Amniotic stem cell (primary cell): ENCODE measurements at regions not wholly inside any gene's neighbourhood (a gene's known extent, or its start where the extent isn't known, plus 50 kb on each side); places are given as distances from the start of the nearest gene placed in this dataset.

Experiments
- DNase-seq: peaks from one replicate; lab custom pipeline; 2025; lab: John Stamatoyannopoulos, UW

DNA sequence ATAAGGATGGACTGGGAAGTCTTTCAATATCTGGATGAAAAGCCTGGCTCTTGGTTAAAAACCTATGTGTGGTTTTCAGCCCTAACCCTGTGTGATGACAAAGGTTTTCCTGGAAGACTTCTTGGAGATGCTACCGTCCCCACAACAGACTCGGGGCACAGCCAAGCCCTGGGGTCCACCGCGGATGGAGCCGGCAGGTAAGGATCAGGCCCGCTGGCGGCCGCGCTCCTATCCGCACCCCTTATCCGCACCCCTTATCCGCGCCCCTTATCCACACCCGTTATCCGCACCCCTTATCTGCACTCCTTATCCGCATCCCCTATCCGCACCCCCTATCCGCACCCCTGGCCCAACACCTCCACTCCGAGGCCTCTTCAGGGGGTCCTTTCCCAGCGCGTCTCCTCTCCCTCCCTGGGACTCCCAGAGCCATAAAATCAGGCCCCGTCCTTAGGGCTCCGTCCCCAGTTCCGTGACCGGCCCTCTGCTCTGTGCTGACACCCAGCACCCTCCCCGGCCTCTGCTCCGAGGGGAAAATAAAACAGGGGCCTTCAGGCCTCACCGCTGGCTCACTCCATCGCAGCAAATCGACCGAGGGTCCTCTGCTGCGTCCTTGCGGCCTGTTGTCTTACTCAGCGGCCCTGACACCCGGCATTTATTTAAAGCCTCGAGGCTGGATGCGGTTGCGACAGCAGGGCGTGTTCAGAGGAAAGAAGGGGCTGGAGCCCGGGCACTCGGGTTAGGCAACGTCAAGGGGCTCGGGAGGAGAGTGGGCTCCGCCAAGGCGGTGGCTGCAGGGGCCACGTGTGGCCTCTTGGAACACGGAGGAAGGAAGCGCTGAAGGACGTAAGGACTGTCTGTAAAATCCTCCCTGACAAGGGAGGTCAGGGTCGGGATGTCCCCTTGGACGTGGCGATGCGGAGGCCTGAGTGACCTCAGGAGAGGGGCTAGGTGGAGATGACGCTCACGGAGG is 215.1 kb upstream of the ADARB2 start:
- DNase-seq = no peak

DNA sequence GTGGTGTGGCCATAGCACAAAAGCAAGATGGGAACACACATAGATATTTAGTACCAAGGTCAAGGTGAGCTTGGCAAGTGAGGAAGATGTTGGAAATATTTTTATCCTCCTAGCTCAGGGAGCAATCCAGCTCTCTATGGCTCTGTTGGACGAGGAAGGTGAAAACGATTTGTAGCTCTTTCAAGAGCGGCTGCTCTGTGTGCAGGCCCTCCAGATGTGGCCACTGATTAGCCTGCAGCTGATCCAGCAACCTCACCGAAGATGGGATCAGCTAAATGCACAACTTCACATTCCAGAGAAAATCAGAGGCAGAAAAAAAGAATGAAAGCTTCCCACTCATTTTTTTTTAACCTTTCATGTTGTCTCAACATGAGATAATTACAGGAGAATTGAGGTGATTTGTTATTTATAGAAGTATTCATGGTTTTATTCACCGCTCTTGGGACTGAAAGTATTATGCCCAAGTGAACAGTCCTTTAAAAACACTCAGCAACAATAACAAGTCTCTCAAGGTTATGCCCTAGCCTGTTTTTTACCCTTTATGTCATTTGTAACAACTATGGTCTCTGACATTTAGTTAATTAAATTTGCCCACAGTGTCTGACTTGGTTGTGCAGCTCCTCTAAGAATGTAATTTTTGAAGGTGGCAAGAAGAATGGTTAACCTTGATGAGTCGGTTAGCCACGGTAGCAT is 213.6 kb upstream of the ADARB2 start:
- no peak for DNase-seq

DNA sequence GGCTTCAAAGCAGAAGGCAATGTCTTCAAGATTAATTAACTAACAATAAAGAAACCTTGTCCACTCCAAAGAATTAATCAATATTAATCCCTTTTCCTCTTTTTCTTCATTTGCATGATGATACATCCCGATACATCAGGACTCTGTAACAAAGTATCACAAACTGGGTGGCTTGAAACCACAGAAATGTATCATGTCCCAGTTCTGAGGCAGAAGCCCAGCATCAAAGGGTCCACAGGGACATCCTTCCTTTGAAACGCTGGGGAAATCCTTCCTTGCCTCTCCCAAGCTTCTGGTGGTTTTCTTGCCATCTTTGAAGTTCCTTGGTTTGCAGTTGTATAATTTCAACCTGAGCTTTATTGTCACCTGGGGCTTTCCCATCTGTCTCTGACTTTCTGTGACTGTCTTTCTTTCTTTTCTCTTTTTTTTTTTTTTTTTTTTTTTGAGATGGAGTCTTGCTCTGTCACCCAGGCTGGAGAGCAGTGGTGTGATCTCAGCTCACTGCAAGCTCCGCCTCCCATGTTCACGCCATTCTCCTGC is 210.2 kb upstream of the ADARB2 start:
- no peak for DNase-seq

DNA sequence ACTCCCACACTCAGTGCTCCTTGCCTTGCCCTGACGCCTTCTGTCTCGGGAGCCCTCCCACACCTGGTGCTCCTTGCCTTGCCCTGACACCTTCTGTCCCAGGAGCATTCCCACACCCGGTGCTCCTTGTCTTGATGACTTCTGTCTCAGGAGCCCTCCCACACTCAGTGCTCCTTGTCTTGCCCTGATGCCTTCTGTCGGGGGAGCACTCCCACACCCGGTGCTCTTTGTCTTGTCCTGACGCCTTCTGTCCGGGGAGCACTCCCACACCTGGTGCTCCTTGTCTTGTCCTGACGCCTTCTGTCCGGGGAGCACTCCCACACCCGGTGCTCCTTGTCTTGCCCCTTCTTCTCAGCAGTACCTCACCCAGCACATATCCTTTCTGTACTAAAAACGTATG is 207.2 kb upstream of the ADARB2 start:
- no peak for DNase-seq

DNA sequence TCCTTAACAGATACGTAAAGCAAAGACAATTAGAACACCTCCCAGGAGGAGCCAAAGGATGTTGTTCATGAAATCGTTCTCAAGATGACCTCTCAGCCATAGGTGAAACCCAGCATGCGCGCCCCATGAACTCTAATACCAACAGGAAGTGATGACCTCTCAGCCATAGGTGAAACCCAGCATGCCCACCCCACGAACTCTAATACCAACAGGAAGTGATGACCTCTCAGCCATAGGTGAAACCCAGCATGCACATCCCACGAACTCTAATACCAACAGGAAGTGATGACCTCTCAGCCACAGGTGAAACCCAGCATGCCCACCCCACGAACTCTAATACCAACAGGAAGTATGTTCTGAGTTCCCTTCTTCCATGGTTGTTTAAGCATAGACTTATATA is 205.2 kb upstream of the ADARB2 start:
- no peak for DNase-seq

DNA sequence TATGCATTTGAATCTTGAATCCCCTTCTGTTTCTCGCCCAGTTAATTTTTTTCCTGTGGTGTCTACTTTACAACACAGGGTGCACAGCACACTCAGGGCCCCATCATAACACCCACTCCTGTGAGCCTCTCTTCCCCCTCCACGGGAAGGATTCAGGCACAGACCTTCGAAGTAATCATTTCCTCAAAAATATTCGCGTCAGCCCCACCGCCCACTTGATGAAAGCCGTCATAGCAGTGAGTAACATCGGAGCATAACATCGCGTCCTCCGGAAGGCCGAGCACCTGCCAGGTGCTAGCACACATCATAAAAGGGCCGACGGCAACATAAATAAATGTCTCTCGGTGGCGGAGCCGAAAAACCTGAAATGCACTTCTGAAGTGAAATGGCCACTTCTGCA is 201.7 kb upstream of the ADARB2 start:
- DNase-seq = no peak

DNA sequence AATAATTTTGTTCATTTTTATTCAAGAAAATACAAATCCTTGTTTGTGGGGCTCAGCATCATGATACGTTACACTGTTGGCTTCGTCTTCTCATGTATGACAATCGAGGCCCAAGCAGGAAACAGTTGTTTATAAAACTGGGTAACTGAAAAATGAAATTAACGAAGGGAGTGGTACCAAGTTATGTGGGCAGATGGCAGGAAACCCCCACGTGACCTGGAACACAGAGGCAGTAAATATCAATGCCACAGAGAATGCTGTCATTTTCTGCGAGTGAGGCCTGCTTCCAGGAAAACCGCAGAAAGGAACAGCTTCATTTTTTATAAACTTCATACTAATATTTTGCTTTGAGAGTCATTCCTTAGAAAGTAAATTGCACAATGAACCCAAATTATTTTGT is 201.0 kb upstream of the ADARB2 start:
- DNase-seq = no peak

DNA sequence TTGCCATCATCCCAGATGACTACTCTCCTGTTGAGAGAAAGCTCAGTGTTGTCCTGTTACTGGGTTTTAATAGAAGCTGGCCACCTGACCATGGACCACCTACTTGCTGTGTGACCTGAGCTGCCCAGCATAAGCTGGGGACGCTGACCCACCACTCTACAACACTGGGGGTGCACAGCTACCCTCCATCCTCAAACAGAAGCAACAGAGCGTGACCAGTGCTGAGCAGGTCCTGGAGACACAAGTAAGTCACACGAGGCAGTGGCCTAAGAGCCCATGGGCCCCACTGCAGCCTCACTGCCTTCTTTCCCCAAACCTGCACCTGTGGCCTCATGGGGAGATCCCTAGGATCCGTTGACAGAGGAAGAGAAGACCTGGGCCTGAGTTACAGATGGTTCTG is 198.6 kb upstream of the ADARB2 start:
- no peak for DNase-seq

DNA sequence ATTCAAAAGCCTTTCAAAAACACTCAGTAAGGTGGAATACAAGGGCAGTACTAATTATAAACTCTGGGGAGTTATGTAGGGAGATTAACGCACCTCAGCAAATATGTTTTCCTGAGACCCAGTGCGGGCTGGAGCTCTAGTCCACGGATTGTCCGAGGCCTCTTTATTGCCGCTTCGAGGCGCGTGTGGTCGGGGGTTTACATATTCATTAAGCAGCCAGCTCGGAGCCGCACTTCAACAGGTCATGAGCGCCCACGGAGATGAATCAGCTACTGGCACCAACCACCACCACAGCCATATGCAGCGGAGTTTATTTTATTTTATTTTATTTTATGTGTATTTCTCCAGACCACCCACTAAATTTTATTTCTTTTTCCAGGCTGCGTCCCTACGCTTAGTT is 195.9 kb upstream of the ADARB2 start:
- no peak for DNase-seq

DNA sequence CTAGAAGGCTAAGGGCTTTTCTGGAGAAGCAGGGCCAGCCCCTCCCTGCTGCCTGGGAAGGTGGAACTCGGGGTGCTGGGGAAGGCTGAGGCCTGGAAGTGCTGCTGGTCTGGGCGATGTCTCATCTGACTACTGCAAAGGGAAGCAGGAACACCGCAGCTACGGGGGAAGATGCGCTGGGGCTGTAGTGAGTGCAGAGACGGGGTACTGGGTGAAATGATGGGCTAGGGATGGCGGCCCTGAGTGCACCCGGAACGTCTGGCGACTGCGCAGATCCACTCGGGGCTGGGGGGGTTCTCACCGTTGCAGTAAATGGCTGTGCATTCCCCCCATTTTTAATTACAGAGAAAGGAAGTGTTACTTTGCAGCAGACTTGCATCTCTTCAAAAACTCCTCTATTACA is 195.4 kb upstream of the ADARB2 start:
- no peak for DNase-seq

DNA sequence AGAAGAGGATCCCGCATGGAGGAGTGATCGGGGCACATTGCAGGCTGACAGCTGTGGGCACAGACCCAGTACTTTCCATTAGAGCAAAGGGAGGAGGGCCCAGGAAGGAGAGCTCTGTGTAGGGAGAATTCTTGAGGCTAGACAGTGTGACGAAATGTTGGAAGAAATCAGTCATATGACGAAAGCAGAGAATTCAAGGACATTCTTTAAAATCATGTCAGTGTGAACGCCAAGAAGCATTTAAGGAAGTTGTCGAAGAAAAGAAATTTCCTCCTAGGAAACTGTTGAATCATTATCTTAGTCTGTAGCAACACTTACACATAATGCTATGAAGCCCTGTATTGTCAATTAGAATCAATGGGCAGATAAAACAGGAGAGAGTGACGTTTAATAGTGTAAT is 191.3 kb upstream of the ADARB2 start:
- no peak for DNase-seq

DNA sequence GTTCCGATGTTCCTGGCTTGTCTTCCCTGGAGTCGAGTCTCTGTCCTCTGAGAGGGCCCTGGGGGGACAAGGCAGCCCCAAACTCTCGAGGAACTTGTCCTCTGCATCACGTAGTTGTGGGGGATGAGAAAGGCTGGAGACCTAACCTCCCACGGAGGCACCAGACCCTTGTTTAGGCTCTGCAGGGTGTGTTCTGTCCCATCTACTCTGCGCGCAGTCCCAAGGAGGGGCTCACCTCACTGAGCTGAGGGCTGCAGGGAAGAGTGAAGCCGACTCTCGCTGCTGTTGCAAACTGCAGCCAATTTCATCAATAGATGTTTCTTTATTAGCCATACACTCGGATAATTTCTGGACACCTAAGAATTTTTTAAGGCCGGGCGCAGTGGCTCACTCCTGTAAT is 186.7 kb upstream of the ADARB2 start:
- no peak for DNase-seq

DNA sequence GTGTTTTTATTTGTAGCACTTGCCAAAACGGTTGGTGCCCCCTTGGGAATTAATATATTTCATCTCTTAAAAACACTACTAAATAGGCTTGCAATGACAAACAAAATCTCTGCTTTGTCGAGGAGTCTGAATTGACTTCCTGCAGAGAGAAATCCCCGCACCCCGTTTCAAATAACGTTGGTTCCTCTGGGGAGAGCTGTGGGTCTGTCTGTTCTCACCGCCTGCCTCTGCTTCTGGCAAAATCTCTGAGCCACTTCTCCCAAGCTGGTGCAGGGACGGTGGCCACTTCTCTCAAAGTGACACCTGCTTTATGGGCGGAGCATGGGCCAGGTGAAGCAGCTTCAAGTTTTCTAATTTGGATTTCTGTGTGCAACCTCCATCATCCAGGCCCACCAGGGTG is 186.3 kb upstream of the ADARB2 start:
- no peak for DNase-seq

DNA sequence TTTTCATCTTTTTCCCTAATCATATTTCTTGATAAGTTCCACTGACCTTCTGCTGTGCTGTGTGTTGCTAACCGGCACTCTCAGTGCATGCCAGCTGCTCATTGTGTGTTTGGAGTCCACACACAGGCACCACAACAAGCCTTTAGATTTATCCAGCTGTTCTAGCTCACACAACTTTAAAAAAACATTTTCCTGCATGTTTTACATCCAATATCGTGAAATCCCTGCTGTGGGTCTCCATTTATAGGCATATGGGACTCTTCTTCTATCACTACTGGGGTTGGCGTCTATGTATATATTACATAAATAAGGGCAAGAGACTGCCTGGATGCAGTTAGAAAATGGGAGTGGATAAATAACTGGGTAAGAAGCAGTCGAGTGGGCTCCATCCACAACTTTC is 183.6 kb upstream of the ADARB2 start:
- DNase-seq = no peak

DNA sequence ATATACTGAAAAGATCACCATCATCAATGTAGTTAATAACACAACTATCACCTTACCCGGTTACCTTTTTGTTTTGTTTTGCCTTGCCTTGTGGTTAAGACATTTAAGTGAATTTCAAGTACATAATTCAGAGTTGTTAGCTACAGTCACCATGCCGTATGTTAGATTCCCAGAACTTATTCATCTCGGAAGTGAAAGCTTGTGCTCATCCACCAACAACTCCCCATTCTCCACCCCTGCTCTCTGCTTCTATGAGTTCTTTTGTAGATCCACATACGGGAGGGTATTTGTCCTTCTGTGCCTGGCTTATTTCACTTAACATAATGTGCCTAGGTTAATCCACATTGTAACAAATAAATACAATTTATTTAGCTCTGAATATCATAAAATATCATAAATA is 182.8 kb upstream of the ADARB2 start:
- DNase-seq = no peak

DNA sequence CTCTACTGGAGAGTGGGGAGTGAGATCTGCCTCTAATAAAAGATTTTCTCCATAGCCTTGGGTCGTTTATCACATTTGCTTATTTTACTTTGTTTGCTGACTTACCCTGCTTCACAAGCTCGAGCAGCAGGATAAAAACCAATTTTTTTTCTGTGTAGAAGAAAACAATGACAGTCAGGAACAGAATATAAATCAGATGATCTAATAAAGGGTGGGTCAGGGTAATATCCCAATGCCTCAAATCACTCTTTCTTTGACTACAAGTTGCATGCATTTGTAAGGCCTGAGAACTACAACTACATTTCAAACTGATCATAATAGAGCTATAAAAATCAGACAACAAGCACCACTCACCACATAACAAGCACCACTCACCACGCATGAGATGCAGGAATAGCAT is 174.4 kb upstream of the ADARB2 start:
- DNase-seq = no peak

DNA sequence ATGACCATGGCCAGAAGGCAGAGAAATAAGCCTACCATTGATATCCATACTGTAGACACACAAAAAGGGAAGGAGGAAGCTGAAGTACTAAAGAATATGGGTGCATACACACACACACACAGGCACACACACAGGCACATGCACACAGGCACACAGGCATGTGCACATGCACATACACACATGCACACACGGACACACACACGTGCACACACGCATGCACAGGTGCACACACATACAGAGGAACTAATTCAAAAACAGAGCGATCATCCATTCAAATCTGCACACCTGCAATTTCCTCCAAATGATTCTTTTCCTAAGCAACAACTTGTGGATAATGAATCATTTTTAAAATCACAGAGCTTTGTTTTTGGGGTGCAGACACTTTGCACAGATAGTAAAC is 166.7 kb upstream of the ADARB2 start:
- no peak for DNase-seq

DNA sequence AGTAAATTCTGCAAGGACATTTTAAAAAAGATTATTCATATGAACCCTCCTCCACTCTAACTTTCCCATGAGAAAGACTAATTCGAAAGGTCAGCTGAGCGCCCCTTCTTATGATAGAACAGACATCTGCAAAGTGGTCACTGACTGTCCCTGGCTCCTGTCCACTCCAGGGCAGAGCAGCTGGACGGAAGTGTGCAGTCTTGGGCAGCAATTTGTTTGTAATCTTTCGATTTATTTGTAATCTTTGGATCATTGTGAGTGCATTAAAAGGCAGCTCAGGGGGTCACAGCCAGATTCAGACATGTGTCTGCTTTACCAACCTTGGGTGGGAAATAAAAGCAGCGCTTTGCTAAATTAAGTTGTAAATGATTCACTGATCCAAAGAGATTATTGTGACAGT is 158.8 kb upstream of the ADARB2 start:
- no peak for DNase-seq

DNA sequence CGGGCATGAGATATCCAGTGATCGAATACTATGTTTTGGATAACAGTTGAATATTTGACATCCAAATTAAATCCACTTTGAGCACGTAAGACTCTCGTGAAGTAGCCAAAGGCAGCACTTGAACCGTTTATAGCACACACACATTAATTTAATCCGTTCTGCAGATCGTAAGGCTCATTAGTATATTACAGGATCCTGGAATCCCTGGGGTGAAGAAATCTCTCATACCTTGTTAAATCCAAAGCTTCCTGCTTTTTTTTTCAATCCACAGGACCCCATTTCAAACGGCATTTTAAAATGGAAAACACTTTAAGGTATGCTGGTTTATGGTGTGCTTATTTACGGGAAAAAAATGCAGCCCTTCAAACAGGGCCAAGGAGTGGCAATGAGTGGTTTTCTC is 158.4 kb upstream of the ADARB2 start:
- DNase-seq = no peak

DNA sequence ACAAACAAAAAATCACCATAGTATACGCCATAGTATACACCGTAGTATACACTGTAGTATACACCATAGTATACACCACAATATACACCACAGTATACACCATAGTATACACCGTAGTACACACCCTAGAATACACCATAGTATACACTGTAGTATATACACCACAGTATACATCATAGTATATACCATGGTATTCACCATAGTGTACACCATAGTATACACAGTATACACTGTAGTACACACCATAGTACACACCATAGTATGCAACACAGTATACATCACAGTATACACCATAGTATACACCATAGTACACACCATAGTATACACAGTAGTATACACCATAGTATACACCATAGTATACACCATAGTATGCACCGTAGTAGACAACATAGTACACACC is 157.6 kb upstream of the ADARB2 start:
- no peak for DNase-seq

DNA sequence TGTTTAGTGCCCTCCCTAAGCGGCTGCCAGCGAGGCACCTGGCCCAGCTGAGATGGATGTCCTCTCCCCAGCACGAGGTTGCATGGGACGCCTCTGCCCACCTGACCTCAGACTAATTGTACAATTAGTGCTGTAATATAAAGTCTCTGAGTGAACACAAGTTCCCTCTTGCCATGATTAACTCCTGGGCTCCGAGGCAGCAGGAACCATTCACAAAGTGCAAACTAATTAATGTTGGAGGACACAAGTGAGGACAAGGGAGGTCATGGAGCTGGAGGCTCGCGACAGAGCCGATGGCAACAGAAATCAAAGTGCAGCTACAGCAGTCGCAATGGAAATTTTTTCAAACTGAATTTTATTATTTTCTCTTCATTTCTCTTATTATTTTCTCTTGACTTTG is 156.6 kb upstream of the ADARB2 start:
- DNase-seq = no peak

DNA sequence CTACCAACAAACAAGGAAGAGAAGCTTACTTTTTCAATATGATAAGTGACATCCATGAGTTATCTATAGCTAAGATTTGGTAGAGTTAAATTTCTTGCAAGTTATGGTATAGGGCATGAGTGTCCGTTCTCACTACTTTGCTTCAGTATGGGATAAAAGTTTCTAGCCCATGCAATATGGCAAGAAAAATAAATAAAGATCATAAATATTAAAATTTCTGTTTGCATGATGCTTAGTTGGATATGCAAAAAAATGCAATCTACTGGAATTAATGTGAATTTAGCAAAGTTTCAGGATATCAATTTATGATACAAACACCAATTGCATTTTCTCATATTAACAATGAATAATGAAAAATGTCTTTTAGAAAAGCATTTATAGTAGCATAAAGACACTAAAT is 148.7 kb upstream of the ADARB2 start:
- no peak for DNase-seq

DNA sequence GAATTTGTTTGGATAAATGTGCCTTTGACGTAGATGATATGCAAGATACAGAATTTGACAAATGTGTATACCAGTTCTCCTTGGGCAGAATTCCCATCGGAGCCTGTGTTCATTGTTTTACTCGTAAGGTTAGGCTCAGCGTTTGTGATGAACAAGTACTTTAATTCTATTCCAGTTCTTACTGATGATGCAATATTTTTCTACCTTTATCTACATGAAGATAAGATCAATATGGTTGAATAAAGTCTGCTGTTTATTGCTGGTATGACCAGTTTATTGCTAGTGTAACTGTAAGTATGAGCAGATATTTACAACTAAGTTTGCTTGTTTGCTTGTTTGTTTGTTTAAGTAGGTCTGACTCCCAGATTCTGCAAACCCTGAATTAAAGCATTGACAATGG is 145.4 kb upstream of the ADARB2 start:
- no peak for DNase-seq
